ENCODE measurements at regions not wholly inside any gene's neighbourhood (a gene's known extent, or its start where the extent isn't known, plus 50 kb on each side); places are given as distances from the start of the nearest gene placed in this dataset.
"Not testable (repeated sequence)": the region's sequence is repeated elsewhere in the genome, so short reads cannot be mapped to it uniquely, and the experiment has no call there.

GRCh38 chr16:70059429-70059828, 54.7 kb upstream of the PDPR start:
- intact Hi-C loops (cut with DNase I; ENCODE audit: low total_unique reads); H3K4me3 ChIP-seq; DNase-seq; H3K27me3 ChIP-seq; H3K36me3 ChIP-seq; H3K9me3 ChIP-seq; H3K27ac ChIP-seq: not testable (repeated sequence)
- H3K4me1 ChIP-seq, result peaks cover 0 to 25% (median 10%) of the 10 kb centered on the region in 4 donors

GRCh38 chr16:70060521-70061027, 53.6 kb upstream of the PDPR start:
- H3K27me3 ChIP-seq; H3K9me3 ChIP-seq; H3K36me3 ChIP-seq; intact Hi-C loops (cut with DNase I; ENCODE audit: low total_unique reads); H3K27ac ChIP-seq; DNase-seq; H3K4me3 ChIP-seq: not testable (repeated sequence)
- H3K4me1 ChIP-seq, result peaks cover 0 to 25% (median 10%) of the 10 kb centered on the region in 4 donors

GRCh38 chr16:70061671-70062218, 52.4 kb upstream of the PDPR start:
- H3K9me3 ChIP-seq; DNase-seq; H3K36me3 ChIP-seq; H3K27me3 ChIP-seq; intact Hi-C loops (cut with DNase I; ENCODE audit: low total_unique reads); H3K4me3 ChIP-seq; H3K27ac ChIP-seq: not testable (repeated sequence)
- peaks cover 0 to 27% (median 10%) of the 10 kb centered on the region in 4 donors for H3K4me1 ChIP-seq

- intact Hi-C loops (cut with DNase I; ENCODE audit: low total_unique reads), result not testable (repeated sequence)
These were observed 51.2 kb upstream of the PDPR start for GRCh38 chr16:70062947-70063346.

More at GRCh38 chr16:70062947-70063346, 51.2 kb upstream of the PDPR start:
- not testable (repeated sequence) for H3K27ac ChIP-seq, H3K36me3 ChIP-seq, H3K27me3 ChIP-seq, H3K4me3 ChIP-seq, H3K9me3 ChIP-seq, DNase-seq
- H3K4me1 ChIP-seq, result peaks cover 0 to 31% (median 10%) of the 10 kb centered on the region in 4 donors

Data from tibial artery (tissue), 4 donors.